HepG2 (cell line): ENCODE measurements at regions not wholly inside any gene's neighbourhood (a gene's known extent, or its start where the extent isn't known, plus 50 kb on each side); places are given as distances from the start of the nearest gene placed in this dataset.

Experiments
- ETV5 ChIP-seq: IDR thresholded peaks from 2 replicates; pipeline ENCODE4 v1.6.1; 2018; ENCODE audit warnings: missing biosample characterization, missing genetic modification reagents, inconsistent platforms, borderline replicate concordance
- HMGXB4 ChIP-seq, 2 experiments: sonication (generic) in 1 of 2; formaldehyde crosslinking in 1 of 2; IDR thresholded peaks; 2 replicates each; pipeline versions ENCODE4 v1.4.0 to v1.6.1; 2018 to 2020; ENCODE audit warnings: missing genetic modification reagents in 2 of 2, borderline replicate concordance in 1 of 2, low read depth in 1 of 2, mild to moderate bottlenecking in 1 of 2, missing biosample characterization in 1 of 2
- HOXA9 ChIP-seq: sonication (generic); formaldehyde crosslinking; IDR thresholded peaks from 2 replicates; pipeline ENCODE4 v1.8.1; 2022; ENCODE audit warnings: missing genetic modification reagents, mild to moderate bottlenecking, moderate library complexity, borderline replicate concordance
- MIXL1 ChIP-seq: IDR thresholded peaks from 2 replicates; pipeline ENCODE4 v1.6.1; 2016
- PAXIP1 ChIP-seq: sonication (generic); formaldehyde crosslinking; conservative IDR thresholded peaks from 2 replicates; pipeline ENCODE4 v1.4.0; 2020; ENCODE audit warnings: mild to moderate bottlenecking, missing genetic modification reagents, moderate library complexity
- SIN3B ChIP-seq: fragments of 150-350 bp; IDR thresholded peaks from 2 replicates; pipeline ENCODE4 v1.6.1; 2014; ENCODE audit warnings: low read length
- STAT5B ChIP-seq: sonication (generic); formaldehyde crosslinking; IDR thresholded peaks from 2 replicates; pipeline ENCODE4 v1.4.0; 2020; ENCODE audit warnings: missing genetic modification reagents
- ZBTB7B ChIP-seq: sonication (generic); formaldehyde crosslinking; IDR thresholded peaks from 2 replicates; pipeline ENCODE4 v1.4.0; 2020; ENCODE audit warnings: missing genetic modification reagents
- ZNF546 ChIP-seq: sonication (generic); formaldehyde crosslinking; conservative IDR thresholded peaks from 2 replicates; pipeline ENCODE4 v1.8.1; 2023; ENCODE audit warnings: mild to moderate bottlenecking, missing genetic modification reagents
- ZNF570 ChIP-seq: sonication (generic); formaldehyde crosslinking; IDR thresholded peaks from 2 replicates; pipeline ENCODE4 v1.4.0; 2020; ENCODE audit warnings: mild to moderate bottlenecking, missing genetic modification reagents, borderline replicate concordance
- ZNF724P ChIP-seq: sonication (generic); formaldehyde crosslinking; IDR thresholded peaks from 2 replicates; pipeline ENCODE4 v1.8.0; 2022; ENCODE audit warnings: missing genetic modification reagents, borderline replicate concordance

GRCh38 chr21:22961258-22961657 lies 1963.0 kb downstream of the NCAM2 start (continued):
- TF ChIP-seq PAXIP1 (CRISPR knock-in tag), result no peak
- TF ChIP-seq ZNF570 (CRISPR knock-in tag), result no peak
- TF ChIP-seq STAT5B (CRISPR knock-in tag), result no peak
- no peak for TF ChIP-seq ZBTB7B
- no peak for TF ChIP-seq ETV5 (CRISPR knock-in tag)
- TF ChIP-seq SIN3B, result no peak
- no peak for TF ChIP-seq HOXA9 (CRISPR knock-in tag)
- no peak for TF ChIP-seq ZNF724P
- TF ChIP-seq ZNF546 (CRISPR knock-in tag), result no peak
- no peak for TF ChIP-seq HMGXB4 (CRISPR knock-in tag; IDR thresholded peaks at IDR 0.05; ENCODE audit: borderline replicate concordance in 1 of 2, low read depth in 1 of 2)
- no peak for TF ChIP-seq MIXL1 (CRISPR knock-in tag)
